CD4-positive, alpha-beta T cell (primary cell): ENCODE measurements at regions not wholly inside any gene's neighbourhood (a gene's known extent, or its start where the extent isn't known, plus 50 kb on each side); places are given as distances from the start of the nearest gene placed in this dataset.
"Not testable (repeated sequence)": the region's sequence is repeated elsewhere in the genome, so short reads cannot be mapped to it uniquely, and the experiment has no call there.

Source experiments
- ATAC-seq: fragments of 200-7000 bp; cut with Tn5 transposase; one replicate; pipeline ENCODE4 v1.10.0; 2022; ENCODE audit warnings: mild to moderate bottlenecking; ENCODE audit not compliant: poor library complexity
- CTCF ChIA-PET: fragments of 350-600 bp; sonication (Branson Sonifier 250); formaldehyde crosslinking; loops from one replicate; lab custom pipeline; 2021; ENCODE audit warnings: antibody characterized with exemption, inconsistent platforms; lab: Charles Lee
- POLR2A ChIA-PET: fragments of 350-600 bp; sonication (Branson Sonifier 250); formaldehyde crosslinking; loops from one replicate; lab custom pipeline; 2021; ENCODE audit warnings: antibody characterized with exemption, inconsistent platforms; lab: Charles Lee
- DNase-seq, 14 experiments: peaks; one replicate each; pipeline ENCODE4 v3.0.0-alpha.2; 2013 to 2020; ENCODE audit warnings: mixed read lengths in 2 of 14
- H3K27ac ChIP-seq, 2 donors: one replicate each; pipeline versions ENCODE4 v1.5.1 to v1.7.0; 2013; ENCODE audit warnings: low read length in 2 of 2, low read depth in 1 of 2, mild to moderate bottlenecking in 1 of 2
- H3K27me3 ChIP-seq, 2 experiments: 1 replicate in 1 of 2; 2 replicates in 1 of 2; pipeline versions ENCODE4 v1.6.1 to v1.7.0; 2013; ENCODE audit warnings: low read length in 2 of 2, control low read depth in 1 of 2, mild to moderate bottlenecking in 1 of 2, moderate library complexity in 1 of 2; ENCODE audit not compliant: insufficient read depth in 2 of 2, control insufficient read depth in 1 of 2
- H3K36me3 ChIP-seq: one replicate; pipeline ENCODE4 v1.6.1; 2013; ENCODE audit warnings: low read length, control low read depth; ENCODE audit not compliant: insufficient read depth
- H3K4me1 ChIP-seq: one replicate; pipeline ENCODE4 v1.6.1; 2013; ENCODE audit warnings: low read length, control low read depth; ENCODE audit not compliant: insufficient read depth
- H3K4me3 ChIP-seq: one replicate; pipeline ENCODE4 v1.5.1; 2013; ENCODE audit warnings: mild to moderate bottlenecking, low read length, moderate library complexity
- H3K9me3 ChIP-seq, 2 experiments: 1 replicate in 1 of 2; 2 replicates in 1 of 2; pipeline versions ENCODE4 v1.6.1 to v1.7.0; 2013; ENCODE audit warnings: low read length in 2 of 2, mild to moderate bottlenecking in 2 of 2, control low read depth in 1 of 2, moderate library complexity in 1 of 2; ENCODE audit not compliant: control insufficient read depth in 1 of 2, insufficient read depth in 1 of 2
- H3K27ac Mint-ChIP-seq: one replicate; pipeline ENCODE4 v1.8.0; 2020; ENCODE audit warnings: mixed read lengths
- H3K27me3 Mint-ChIP-seq: one replicate; pipeline ENCODE4 v1.8.0; 2021; ENCODE audit warnings: mixed read lengths
- H3K36me3 Mint-ChIP-seq: one replicate; pipeline ENCODE4 v1.8.0; 2021; ENCODE audit warnings: low read depth, mixed read lengths
- H3K4me1 Mint-ChIP-seq: one replicate; pipeline ENCODE4 v1.8.0; 2021; ENCODE audit warnings: low read depth, mixed read lengths
- H3K4me3 Mint-ChIP-seq: one replicate; pipeline ENCODE4 v1.8.0; 2020; ENCODE audit warnings: mild to moderate bottlenecking, mixed read lengths
- H3K9me3 Mint-ChIP-seq: one replicate; pipeline ENCODE4 v1.8.0; 2020; ENCODE audit warnings: mixed read lengths
- intact Hi-C, 2 experiments: fragments of 100-400 bp; cut with DNase I in 1 of 2; cut with micrococcal nuclease in 1 of 2; formaldehyde crosslinking; loops; one replicate each; pipeline versions ENCODE4 v1.15.1 to v1.9.0; 2023 to 2025; cut with DNase I, micrococcal nuclease
- TF ChIP-seq, protein P1 (sequence below): fragments of 200-600 bp; IDR thresholded peaks from one replicate; pipeline ENCODE4 v1.8.0; 2022; ENCODE audit warnings: antibody characterized with exemption, mild to moderate bottlenecking

GRCh38 chrX:20681683-20682082 is 415.0 kb upstream of the RPS6KA3 start:
- CTCF ChIA-PET, result no interaction called here

DNA sequence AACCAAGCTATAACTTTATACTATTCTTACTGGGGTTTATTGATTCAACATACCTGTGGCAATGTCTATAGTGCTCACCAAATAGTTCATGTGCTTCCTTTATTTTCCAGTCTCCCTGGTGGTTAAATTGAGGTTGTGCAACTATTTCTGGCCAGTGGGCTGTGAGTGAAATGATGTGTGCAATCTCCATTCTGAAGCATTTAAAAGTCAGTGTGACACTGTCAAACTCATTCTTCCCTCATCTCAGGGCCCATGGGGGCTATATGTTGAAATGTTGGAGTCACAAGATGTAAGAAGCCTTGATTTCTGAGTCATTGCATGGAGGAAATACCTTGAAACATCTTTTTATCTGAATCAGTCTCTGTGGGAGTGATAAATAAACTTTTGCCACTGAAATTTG is 414.3 kb upstream of the RPS6KA3 start:
- DNase-seq (no peak), ATAC-seq (no peak)
- intact Hi-C loops, result no loop called here
- H3K36me3 ChIP-seq, result no peaks in the 10 kb centered on the region
- H3K27ac ChIP-seq, result no peak overlapping the region
- H3K27me3 ChIP-seq, result no peaks in the 10 kb centered on the region
- no peak overlapping the region for H3K4me3 ChIP-seq
- POLR2A ChIA-PET, result no interaction called here
- no peaks in the 10 kb centered on the region for H3K4me1 Mint-ChIP-seq
- H3K9me3 ChIP-seq, result no peaks in the 10 kb centered on the region
- CTCF ChIA-PET, result no interaction called here
- H3K9me3 Mint-ChIP-seq, result no peaks in the 10 kb centered on the region
- no peaks in the 10 kb centered on the region for H3K4me1 ChIP-seq
- TF ChIP-seq, protein P1, sequence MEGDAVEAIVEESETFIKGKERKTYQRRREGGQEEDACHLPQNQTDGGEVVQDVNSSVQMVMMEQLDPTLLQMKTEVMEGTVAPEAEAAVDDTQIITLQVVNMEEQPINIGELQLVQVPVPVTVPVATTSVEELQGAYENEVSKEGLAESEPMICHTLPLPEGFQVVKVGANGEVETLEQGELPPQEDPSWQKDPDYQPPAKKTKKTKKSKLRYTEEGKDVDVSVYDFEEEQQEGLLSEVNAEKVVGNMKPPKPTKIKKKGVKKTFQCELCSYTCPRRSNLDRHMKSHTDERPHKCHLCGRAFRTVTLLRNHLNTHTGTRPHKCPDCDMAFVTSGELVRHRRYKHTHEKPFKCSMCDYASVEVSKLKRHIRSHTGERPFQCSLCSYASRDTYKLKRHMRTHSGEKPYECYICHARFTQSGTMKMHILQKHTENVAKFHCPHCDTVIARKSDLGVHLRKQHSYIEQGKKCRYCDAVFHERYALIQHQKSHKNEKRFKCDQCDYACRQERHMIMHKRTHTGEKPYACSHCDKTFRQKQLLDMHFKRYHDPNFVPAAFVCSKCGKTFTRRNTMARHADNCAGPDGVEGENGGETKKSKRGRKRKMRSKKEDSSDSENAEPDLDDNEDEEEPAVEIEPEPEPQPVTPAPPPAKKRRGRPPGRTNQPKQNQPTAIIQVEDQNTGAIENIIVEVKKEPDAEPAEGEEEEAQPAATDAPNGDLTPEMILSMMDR, result no peak
- no peak overlapping the region for H3K4me3 Mint-ChIP-seq
- no peaks in the 10 kb centered on the region for H3K36me3 Mint-ChIP-seq
- H3K27me3 Mint-ChIP-seq, result peaks cover 12% of the 10 kb centered on the region
- no peak overlapping the region for H3K27ac Mint-ChIP-seq

More at GRCh38 chrX:20681683-20682082, 415.0 kb upstream of the RPS6KA3 start:
- Mint-ChIP-seq H3K4me1 (no peaks in the 10 kb centered on the region), H3K27ac (no peak overlapping the region), H3K9me3 (no peaks in the 10 kb centered on the region), H3K4me3 (no peak overlapping the region), H3K27me3 (peaks cover 12% of the 10 kb centered on the region), H3K36me3 (no peaks in the 10 kb centered on the region)
- TF ChIP-seq, protein P1, result no peak
- no peaks in the 10 kb centered on the region for H3K4me1 ChIP-seq
- no peak for ATAC-seq
- H3K36me3 ChIP-seq, result no peaks in the 10 kb centered on the region
- H3K27me3 ChIP-seq, result no peaks in the 10 kb centered on the region
- no peak overlapping the region for H3K27ac ChIP-seq
- no peak overlapping the region for H3K4me3 ChIP-seq
- intact Hi-C loops, result no loop called here
- POLR2A ChIA-PET, result no interaction called here
- DNase-seq, result no peak
- H3K9me3 ChIP-seq, result no peaks in the 10 kb centered on the region

DNA sequence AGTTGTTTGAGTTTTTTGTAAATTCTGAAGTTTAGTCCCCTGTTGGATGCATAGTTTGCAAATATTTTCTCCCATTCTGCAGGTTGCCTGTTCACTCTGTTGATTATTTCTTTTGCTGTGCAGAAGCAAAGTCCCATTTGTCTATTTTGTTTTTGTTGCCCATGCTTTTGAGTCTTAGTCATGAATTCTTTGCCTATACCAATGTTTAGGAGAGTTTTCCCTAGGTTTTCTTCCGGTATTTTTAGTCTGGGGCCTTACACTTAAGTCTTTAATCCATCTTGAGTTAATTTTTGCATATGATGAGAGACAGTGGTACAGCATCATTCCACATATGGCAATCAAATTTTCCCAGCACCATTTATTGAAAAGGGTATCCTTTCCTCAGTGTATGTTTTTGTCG is 405.8 kb upstream of the RPS6KA3 start:
- intact Hi-C loops, result no loop called here
- Histone ChIP-seq H3K27ac (no peak overlapping the region), H3K27me3 (no peaks in the 10 kb centered on the region), H3K36me3 (no peaks in the 10 kb centered on the region), H3K4me3 (no peak overlapping the region), H3K9me3 (no peaks in the 10 kb centered on the region), H3K4me1 (no peaks in the 10 kb centered on the region)
- POLR2A ChIA-PET, result no interaction called here
- Mint-ChIP-seq H3K4me1 (no peaks in the 10 kb centered on the region), H3K9me3 (no peaks in the 10 kb centered on the region), H3K27me3 (no peaks in the 10 kb centered on the region), H3K4me3 (no peak overlapping the region), H3K36me3 (no peaks in the 10 kb centered on the region), H3K27ac (no peak overlapping the region)
- TF ChIP-seq, protein P1, result no peak
- CTCF ChIA-PET, result no interaction called here
- DNase-seq (no peak), ATAC-seq (no peak)

GRCh38 chrX:20671746-20672145 is 405.0 kb upstream of the RPS6KA3 start:
- ATAC-seq, H3K9me3 ChIP-seq, H3K27me3 ChIP-seq, DNase-seq, H3K36me3 ChIP-seq, H3K27ac ChIP-seq, H3K27ac Mint-ChIP-seq, POLR2A ChIA-PET, H3K4me1 Mint-ChIP-seq, H3K36me3 Mint-ChIP-seq, H3K27me3 Mint-ChIP-seq, H3K4me3 Mint-ChIP-seq, H3K4me1 ChIP-seq, H3K4me3 ChIP-seq, H3K9me3 Mint-ChIP-seq, intact Hi-C loops: not testable (repeated sequence)
- CTCF ChIA-PET, result interaction anchor here (1.2 kb wide), 1 partner anchor 38 kb away, joined by 3 read pairs; no protein-coding TSS in a partner anchor
